Fibroblast of the aortic adventitia (primary cell): ENCODE measurements at regions not wholly inside any gene's neighbourhood (a gene's known extent, or its start where the extent isn't known, plus 50 kb on each side); places are given as distances from the start of the nearest gene placed in this dataset.

Experiments used
- DNase-seq: peaks from one replicate; pipeline ENCODE4 v3.0.0-alpha.2; 2010; ENCODE audit warnings: low read depth
- H3K4me3 ChIP-seq: 2 replicates; pipeline ENCODE4 v1.5.1; 2011; ENCODE audit warnings: low read depth, mild to moderate bottlenecking, control low read depth, low read length, moderate library complexity
- CTCF ChIP-seq: IDR thresholded peaks from 2 replicates; pipeline ENCODE4 v1.5.1; 2011; ENCODE audit warnings: mild to moderate bottlenecking, low read length, control low read depth, inconsistent platforms; ENCODE audit not compliant: insufficient read depth

- no peak overlapping the region for H3K4me3 ChIP-seq
- no peak for TF ChIP-seq CTCF
- DNase-seq = no peak
These were observed 138.7 kb downstream of the DISP1 start for GRCh38 chr1:222953585-222953984.

GRCh38 chr1:222955964-222956363, 141.1 kb downstream of the DISP1 start:
- TF ChIP-seq CTCF = no peak
- DNase-seq = no peak
- H3K4me3 ChIP-seq = no peak overlapping the region

- no peak for TF ChIP-seq CTCF
These were observed 141.8 kb downstream of the DISP1 start for GRCh38 chr1:222956601-222957000.

DNA sequence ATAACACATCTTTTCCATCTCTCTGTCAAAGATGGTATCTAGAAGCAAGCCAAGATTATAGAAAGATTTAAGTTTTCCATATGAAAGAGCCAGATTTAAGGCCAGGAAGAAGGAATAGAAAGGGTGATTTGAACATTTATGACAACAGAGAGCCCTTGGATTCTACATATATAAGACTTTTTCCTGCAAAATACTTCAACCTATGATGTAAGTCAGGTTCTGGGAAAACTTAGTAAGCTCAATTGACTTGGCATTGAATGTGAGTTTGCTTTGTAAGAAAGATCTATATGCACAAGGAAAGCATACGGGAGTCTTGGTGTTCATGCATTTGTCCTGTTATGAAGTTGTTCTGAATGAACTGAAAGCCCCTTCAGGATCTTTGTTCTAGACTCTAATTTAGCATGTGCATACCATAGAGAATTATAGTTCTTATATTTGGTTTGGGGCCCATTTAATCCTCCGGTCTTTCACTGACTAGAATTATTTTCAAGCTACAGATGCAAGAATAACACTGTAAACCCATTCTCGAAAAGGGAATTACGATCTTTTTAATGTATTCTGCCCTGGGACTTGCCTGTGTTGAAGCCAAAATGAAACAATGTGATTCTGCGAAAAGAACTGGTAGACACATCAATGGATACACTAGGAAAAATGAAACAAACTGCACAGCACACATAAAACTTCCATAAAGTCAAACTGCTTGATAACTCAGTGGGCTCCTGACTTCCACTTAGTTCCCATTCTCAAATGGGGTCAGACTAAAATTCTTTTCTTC, 152.8 kb downstream of the DISP1 start:
- DNase-seq = no peak
- no peak for TF ChIP-seq CTCF
- no peak overlapping the region for H3K4me3 ChIP-seq

More at GRCh38 chr1:222956601-222957000, 141.8 kb downstream of the DISP1 start:
- no peak for DNase-seq
- no peak overlapping the region for H3K4me3 ChIP-seq

DNA sequence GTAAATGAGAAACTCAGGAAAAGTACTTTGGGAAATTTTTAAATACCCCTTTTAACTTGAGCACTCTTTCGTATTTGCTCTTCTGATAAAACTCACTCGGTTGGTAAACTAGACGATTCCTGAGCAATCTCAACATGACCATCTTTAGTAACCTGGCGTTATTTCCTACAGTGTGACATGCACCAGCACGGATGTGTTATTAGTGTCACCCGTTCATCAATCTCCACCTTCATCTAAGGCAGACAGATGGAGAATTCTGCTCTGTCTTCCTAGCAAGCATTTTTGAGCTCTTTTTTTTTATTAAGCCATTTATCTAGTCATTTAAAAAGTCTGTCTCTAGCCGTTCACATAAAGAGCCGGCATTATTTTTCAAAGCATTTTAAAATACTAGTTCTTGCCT, 155.2 kb downstream of the DISP1 start:
- DNase-seq = no peak

GRCh38 chr1:222970711-222971110, 155.9 kb downstream of the DISP1 start:
- no peak for TF ChIP-seq CTCF
- no peak overlapping the region for H3K4me3 ChIP-seq
- DNase-seq = no peak

More for the DNA sequence above, 155.2 kb downstream of the DISP1 start:
- no peak overlapping the region for H3K4me3 ChIP-seq
- TF ChIP-seq CTCF = no peak

GRCh38 chr1:222971146-222971545, 156.3 kb downstream of the DISP1 start:
- no peak overlapping the region for H3K4me3 ChIP-seq
- no peak for TF ChIP-seq CTCF
- DNase-seq = no peak
